A549 (cell line): ENCODE measurements at regions not wholly inside any gene's neighbourhood (a gene's known extent, or its start where the extent isn't known, plus 50 kb on each side); places are given as distances from the start of the nearest gene placed in this dataset.

Experiments
- ATAC-seq, 2 experiments: fragments of 200-7000 bp in 1 of 2; fragments of >200 bp in 1 of 2; cut with Nextera tagmentation in 1 of 2; cut with Tn5 transposase in 1 of 2; 3 replicates each; pipeline versions ENCODE4 v1.8.0 to v1.9.1; 2018 to 2020; ENCODE audit warnings: mild to moderate bottlenecking in 1 of 2, moderate library complexity in 1 of 2
- CTCF ChIA-PET: fragments of 300-600 bp; sonication (Branson Sonifier 250); formaldehyde crosslinking; extraction: SDS; loops from one replicate; lab custom pipeline; 2021; ENCODE audit warnings: antibody characterized with exemption, inconsistent platforms; lab: Yijun Ruan, JAX
- POLR2A ChIA-PET: fragments of 350-600 bp; formaldehyde crosslinking; extraction: SDS; loops from one replicate; lab custom pipeline; 2021; ENCODE audit warnings: antibody characterized with exemption, inconsistent platforms; lab: Yijun Ruan, JAX
- DNase-seq, 2 experiments: peaks; one replicate each; pipeline versions ENCODE4 v3.0.0 to v3.0.0-alpha.2; 2011 to 2016; ENCODE audit warnings: low read depth in 1 of 2, low spot score in 1 of 2
- FAIRE-seq: peaks from 2 replicates; lab custom pipeline; 2011; peaks lifted over from hg19 to GRCh38; lab: Jason Lieb, UNC
- H3K27ac ChIP-seq, 2 experiments: fragments of >200 bp; sonication (Bioruptor Twin); formaldehyde crosslinking; 3 replicates each; pipeline ENCODE4 v1.5.1; 2016 to 2017
- H3K4me1 ChIP-seq: fragments of >200 bp; sonication (Bioruptor Twin); formaldehyde crosslinking; 3 replicates; pipeline ENCODE4 v1.6.1; 2016
- H3K4me2 ChIP-seq: fragments of >200 bp; sonication (Bioruptor Twin); formaldehyde crosslinking; 3 replicates; pipeline ENCODE4 v1.6.1; 2016
- H3K4me3 ChIP-seq: fragments of >200 bp; sonication (Bioruptor Twin); formaldehyde crosslinking; 3 replicates; pipeline ENCODE4 v1.5.1; 2016
- H3K9me3 ChIP-seq: fragments of >200 bp; sonication (Bioruptor Twin); formaldehyde crosslinking; 3 replicates; pipeline ENCODE4 v1.6.1; 2016
- CBX2 ChIP-seq: fragments of 200-600 bp; sonication (generic); IDR thresholded peaks from 2 replicates; pipeline ENCODE4 v1.6.1; 2016; ENCODE audit warnings: low read depth, mild to moderate bottlenecking, borderline replicate concordance
- CEBPB ChIP-seq, 2 experiments: fragments of >200 bp in 1 of 2; sonication (Bioruptor Twin) in 1 of 2; formaldehyde crosslinking in 1 of 2; IDR thresholded peaks; 2 replicates each; pipeline ENCODE4 v1.6.1; 2012 to 2016
- EHF ChIP-seq: fragments of 250-450 bp; sonication (Bioruptor Pico); IDR thresholded peaks from 2 replicates; pipeline ENCODE4 v1.5.0; 2020; ENCODE audit warnings: mild to moderate bottlenecking
- FOSL2 ChIP-seq, 2 experiments: fragments of 450-650 bp in 1 of 2; fragments of >200 bp in 1 of 2; sonication (Bioruptor Twin) in 1 of 2; formaldehyde crosslinking; IDR thresholded peaks; 2 replicates each; pipeline versions ENCODE4 v1.5.0 to v1.6.1; 2016 to 2020; ENCODE audit warnings: mild to moderate bottlenecking in 1 of 2, moderate library complexity in 1 of 2
- HDAC2 ChIP-seq: fragments of 200-600 bp; sonication (generic); IDR thresholded peaks from 2 replicates; pipeline ENCODE4 v1.6.1; 2016
- HEYL ChIP-seq: fragments of 250-450 bp; sonication (Bioruptor Pico); IDR thresholded peaks from 2 replicates; pipeline ENCODE4 v1.8.0; 2021; ENCODE audit warnings: mild to moderate bottlenecking, moderate library complexity
- HOXB5 ChIP-seq: fragments of 250-450 bp; sonication (Bioruptor Pico); IDR thresholded peaks from 2 replicates; pipeline ENCODE4 v1.5.0; 2020; ENCODE audit warnings: mild to moderate bottlenecking, moderate library complexity
- JUNB ChIP-seq: fragments of >200 bp; sonication (Bioruptor Twin); formaldehyde crosslinking; IDR thresholded peaks from 2 replicates; pipeline ENCODE4 v1.6.1; 2016
- KDM5A ChIP-seq: fragments of 200-600 bp; sonication (generic); IDR thresholded peaks from 2 replicates; pipeline ENCODE4 v1.6.1; 2016; ENCODE audit warnings: antibody characterized with exemption, mild to moderate bottlenecking
- NPAS2 ChIP-seq: fragments of 250-450 bp; sonication (Bioruptor Pico); IDR thresholded peaks from 2 replicates; pipeline ENCODE4 v1.8.0; 2022; ENCODE audit warnings: mild to moderate bottlenecking, moderate library complexity, borderline replicate concordance
- NR3C1 ChIP-seq: fragments of >200 bp; sonication (Bioruptor Twin); formaldehyde crosslinking; IDR thresholded peaks from 3 replicates; pipeline ENCODE4 v1.6.1; 2017
- POLR2AphosphoS2 ChIP-seq: conservative IDR thresholded peaks from 2 replicates; pipeline ENCODE4 v1.6.1; 2012; ENCODE audit warnings: low read length, improper control_type of control experiment, inconsistent platforms
- RFX5 ChIP-seq: fragments of 450-650 bp; IDR thresholded peaks from 2 replicates; pipeline ENCODE4 v1.7.1; 2014; ENCODE audit warnings: antibody characterized with exemption, mild to moderate bottlenecking, moderate library complexity
- RNF2 ChIP-seq: fragments of 200-600 bp; sonication (generic); IDR thresholded peaks from 2 replicates; pipeline ENCODE4 v1.6.1; 2016; ENCODE audit warnings: low read depth, mild to moderate bottlenecking, antibody characterized with exemption, moderate library complexity, borderline replicate concordance
- SMC3 ChIP-seq: fragments of >200 bp; sonication (Bioruptor Twin); formaldehyde crosslinking; IDR thresholded peaks from 3 replicates; pipeline ENCODE4 v1.6.1; 2018; ENCODE audit warnings: inconsistent platforms
- ZC3H11A ChIP-seq: fragments of 450-650 bp; IDR thresholded peaks from 2 replicates; pipeline ENCODE4 v1.6.1; 2014; ENCODE audit warnings: antibody characterized with exemption, mild to moderate bottlenecking
- ZFP36 ChIP-seq: fragments of 450-650 bp; IDR thresholded peaks from 2 replicates; pipeline ENCODE4 v1.6.1; 2014; ENCODE audit warnings: borderline replicate concordance; ENCODE audit not compliant: partially characterized antibody
- WGBS: methylation state at CpG from one replicate; pipeline ENCODE4 v1.1.6; 2017; ENCODE audit errors: missing lambda C conversion rate; 5-methylcytosine and 5-hydroxymethylcytosine counted together
- TF ChIP-seq, protein P1 (sequence below): IDR thresholded peaks from 2 replicates; pipeline ENCODE4 v1.6.1; 2012
- TF ChIP-seq, protein P2 (sequence below): fragments of >200 bp; sonication (Bioruptor Twin); formaldehyde crosslinking; IDR thresholded peaks from 3 replicates; pipeline ENCODE4 v1.5.1; 2016
- TF ChIP-seq, protein P3 (sequence below): fragments of >200 bp; sonication (Bioruptor Twin); formaldehyde crosslinking; IDR thresholded peaks from 3 replicates; pipeline ENCODE4 v1.6.1; 2016
- TF ChIP-seq, protein P4 (sequence below): fragments of 150-350 bp; IDR thresholded peaks from 2 replicates; pipeline ENCODE4 v1.6.1; 2014; ENCODE audit warnings: low read depth, mild to moderate bottlenecking, low read length
- TF ChIP-seq, protein P5 (sequence below): fragments of 450-650 bp; IDR thresholded peaks from 2 replicates; pipeline ENCODE4 v1.6.1; 2014; ENCODE audit warnings: antibody characterized with exemption
- TF ChIP-seq, protein P6 (sequence below): fragments of 250-450 bp; sonication (Bioruptor Pico); IDR thresholded peaks from 2 replicates; pipeline ENCODE4 v1.5.0; 2020; ENCODE audit warnings: low read depth, mild to moderate bottlenecking, moderate library complexity
- TF ChIP-seq, protein P7 (sequence below): fragments of >200 bp; sonication (Bioruptor Twin); formaldehyde crosslinking; IDR thresholded peaks from 2 replicates; pipeline ENCODE4 v1.6.1; 2016

DNA sequence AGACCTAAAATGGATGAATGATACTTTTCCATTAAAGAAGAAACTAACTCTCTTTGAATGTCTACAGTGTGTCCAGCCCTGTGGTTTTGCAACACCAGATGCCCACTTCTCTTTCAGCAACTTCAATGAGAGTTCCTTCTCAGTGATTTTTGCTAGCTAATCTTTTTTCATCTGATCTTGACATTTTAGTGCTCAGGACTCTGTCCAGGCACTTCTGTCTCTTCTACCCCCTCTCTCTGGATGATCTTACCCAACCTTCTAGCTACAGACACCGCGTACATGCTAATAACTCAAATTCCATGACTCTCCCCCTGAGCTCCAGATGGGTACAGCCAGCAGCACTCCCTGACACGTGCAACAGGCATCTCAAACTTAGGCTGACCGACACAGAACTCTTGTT is 161.1 kb upstream of the FOXN3 start:
- Histone ChIP-seq H3K4me2 (no peak overlapping the region), H3K4me1 (no peaks in the 10 kb centered on the region), H3K4me3 (no peak overlapping the region), H3K9me3 (no peaks in the 10 kb centered on the region), H3K27ac (no peak overlapping the region)
- ChIA-PET POLR2A (no interaction called here), CTCF (interaction anchor here (0.6 kb wide), 1 partner anchor 1681 kb away, joined by 3 read pairs; no protein-coding TSS in a partner anchor)
- no peak for DNase-seq
- no peak for FAIRE-seq
- TF ChIP-seq SMC3 (no peak), CBX2 (no peak), NR3C1 (no peak), HOXB5 (CRISPR knock-in tag) (no peak), ZC3H11A (no peak), JUNB (no peak), FOSL2 (IDR thresholded peaks at IDR 0.05) (no peak), FOSL2 (CRISPR knock-in tag; IDR thresholded peaks at IDR 0.05) (no peak), CEBPB (IDR thresholded peaks at IDR 0.05) (no peak), NPAS2 (no peak), POLR2AphosphoS2 (no peak), RNF2 (no peak), EHF (no peak), ZFP36 (no peak), KDM5A (no peak), RFX5 (no peak)
- TF ChIP-seq, protein P1, sequence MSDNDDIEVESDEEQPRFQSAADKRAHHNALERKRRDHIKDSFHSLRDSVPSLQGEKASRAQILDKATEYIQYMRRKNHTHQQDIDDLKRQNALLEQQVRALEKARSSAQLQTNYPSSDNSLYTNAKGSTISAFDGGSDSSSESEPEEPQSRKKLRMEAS: no peak
- TF ChIP-seq, protein P2, sequence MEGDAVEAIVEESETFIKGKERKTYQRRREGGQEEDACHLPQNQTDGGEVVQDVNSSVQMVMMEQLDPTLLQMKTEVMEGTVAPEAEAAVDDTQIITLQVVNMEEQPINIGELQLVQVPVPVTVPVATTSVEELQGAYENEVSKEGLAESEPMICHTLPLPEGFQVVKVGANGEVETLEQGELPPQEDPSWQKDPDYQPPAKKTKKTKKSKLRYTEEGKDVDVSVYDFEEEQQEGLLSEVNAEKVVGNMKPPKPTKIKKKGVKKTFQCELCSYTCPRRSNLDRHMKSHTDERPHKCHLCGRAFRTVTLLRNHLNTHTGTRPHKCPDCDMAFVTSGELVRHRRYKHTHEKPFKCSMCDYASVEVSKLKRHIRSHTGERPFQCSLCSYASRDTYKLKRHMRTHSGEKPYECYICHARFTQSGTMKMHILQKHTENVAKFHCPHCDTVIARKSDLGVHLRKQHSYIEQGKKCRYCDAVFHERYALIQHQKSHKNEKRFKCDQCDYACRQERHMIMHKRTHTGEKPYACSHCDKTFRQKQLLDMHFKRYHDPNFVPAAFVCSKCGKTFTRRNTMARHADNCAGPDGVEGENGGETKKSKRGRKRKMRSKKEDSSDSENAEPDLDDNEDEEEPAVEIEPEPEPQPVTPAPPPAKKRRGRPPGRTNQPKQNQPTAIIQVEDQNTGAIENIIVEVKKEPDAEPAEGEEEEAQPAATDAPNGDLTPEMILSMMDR: no peak
- TF ChIP-seq, protein P3, sequence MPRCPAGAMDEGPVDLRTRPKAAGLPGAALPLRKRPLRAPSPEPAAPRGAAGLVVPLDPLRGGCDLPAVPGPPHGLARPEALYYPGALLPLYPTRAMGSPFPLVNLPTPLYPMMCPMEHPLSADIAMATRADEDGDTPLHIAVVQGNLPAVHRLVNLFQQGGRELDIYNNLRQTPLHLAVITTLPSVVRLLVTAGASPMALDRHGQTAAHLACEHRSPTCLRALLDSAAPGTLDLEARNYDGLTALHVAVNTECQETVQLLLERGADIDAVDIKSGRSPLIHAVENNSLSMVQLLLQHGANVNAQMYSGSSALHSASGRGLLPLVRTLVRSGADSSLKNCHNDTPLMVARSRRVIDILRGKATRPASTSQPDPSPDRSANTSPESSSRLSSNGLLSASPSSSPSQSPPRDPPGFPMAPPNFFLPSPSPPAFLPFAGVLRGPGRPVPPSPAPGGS: no peak
- TF ChIP-seq, protein P4, sequence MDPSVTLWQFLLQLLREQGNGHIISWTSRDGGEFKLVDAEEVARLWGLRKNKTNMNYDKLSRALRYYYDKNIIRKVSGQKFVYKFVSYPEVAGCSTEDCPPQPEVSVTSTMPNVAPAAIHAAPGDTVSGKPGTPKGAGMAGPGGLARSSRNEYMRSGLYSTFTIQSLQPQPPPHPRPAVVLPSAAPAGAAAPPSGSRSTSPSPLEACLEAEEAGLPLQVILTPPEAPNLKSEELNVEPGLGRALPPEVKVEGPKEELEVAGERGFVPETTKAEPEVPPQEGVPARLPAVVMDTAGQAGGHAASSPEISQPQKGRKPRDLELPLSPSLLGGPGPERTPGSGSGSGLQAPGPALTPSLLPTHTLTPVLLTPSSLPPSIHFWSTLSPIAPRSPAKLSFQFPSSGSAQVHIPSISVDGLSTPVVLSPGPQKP: no peak
- TF ChIP-seq, protein P5, sequence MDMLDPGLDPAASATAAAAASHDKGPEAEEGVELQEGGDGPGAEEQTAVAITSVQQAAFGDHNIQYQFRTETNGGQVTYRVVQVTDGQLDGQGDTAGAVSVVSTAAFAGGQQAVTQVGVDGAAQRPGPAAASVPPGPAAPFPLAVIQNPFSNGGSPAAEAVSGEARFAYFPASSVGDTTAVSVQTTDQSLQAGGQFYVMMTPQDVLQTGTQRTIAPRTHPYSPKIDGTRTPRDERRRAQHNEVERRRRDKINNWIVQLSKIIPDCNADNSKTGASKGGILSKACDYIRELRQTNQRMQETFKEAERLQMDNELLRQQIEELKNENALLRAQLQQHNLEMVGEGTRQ: no peak
- no peak for ATAC-seq
- 46% methylated on average over 4 of the region's 4 CpGs for WGBS

DNA sequence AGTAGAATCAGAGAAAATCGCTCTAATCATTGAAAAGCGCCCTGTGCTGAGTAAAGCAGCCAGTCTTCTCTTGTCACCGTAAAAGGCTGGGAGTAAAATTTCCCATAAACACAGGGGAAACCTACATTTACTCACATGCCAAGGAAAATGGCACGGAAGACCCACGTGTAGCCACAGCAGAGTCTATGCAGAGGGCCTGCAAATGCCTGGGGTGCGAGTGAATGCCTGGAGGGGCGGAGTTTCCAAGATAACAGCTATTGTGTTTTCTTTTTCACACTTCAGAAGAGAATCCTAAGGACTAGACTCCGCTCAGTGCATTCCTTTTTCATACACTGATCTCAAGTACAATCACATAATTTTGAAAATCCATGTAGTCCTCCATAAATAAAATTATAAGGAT is 159.9 kb upstream of the FOXN3 start:
- no peaks in the 10 kb centered on the region for H3K4me1 ChIP-seq
- POLR2A ChIA-PET: no interaction called here
- H3K4me2 ChIP-seq: no peak overlapping the region
- H3K4me3 ChIP-seq: no peak overlapping the region
- CTCF ChIA-PET: no interaction called here
- TF ChIP-seq HDAC2: no peak
- TF ChIP-seq RFX5: no peak
- TF ChIP-seq EHF: no peak
- no peak for TF ChIP-seq HOXB5 (CRISPR knock-in tag)
- TF ChIP-seq KDM5A: no peak
- TF ChIP-seq, protein P6, sequence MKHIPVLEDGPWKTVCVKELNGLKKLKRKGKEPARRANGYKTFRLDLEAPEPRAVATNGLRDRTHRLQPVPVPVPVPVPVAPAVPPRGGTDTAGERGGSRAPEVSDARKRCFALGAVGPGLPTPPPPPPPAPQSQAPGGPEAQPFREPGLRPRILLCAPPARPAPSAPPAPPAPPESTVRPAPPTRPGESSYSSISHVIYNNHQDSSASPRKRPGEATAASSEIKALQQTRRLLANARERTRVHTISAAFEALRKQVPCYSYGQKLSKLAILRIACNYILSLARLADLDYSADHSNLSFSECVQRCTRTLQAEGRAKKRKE: no peak
- no peak for TF ChIP-seq HEYL (CRISPR knock-in tag)
- TF ChIP-seq, protein P7, sequence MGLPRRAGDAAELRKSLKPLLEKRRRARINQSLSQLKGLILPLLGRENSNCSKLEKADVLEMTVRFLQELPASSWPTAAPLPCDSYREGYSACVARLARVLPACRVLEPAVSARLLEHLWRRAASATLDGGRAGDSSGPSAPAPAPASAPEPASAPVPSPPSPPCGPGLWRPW: no peak
- WGBS: 12% methylated on average over 8 of the region's 8 CpGs
- H3K9me3 ChIP-seq: no peaks in the 10 kb centered on the region
- no peak overlapping the region for H3K27ac ChIP-seq
- no peak for ATAC-seq
- no peak for FAIRE-seq
- DNase-seq: no peak
